Progenitor cell of endocrine pancreas (in vitro differentiated cells): ENCODE measurements at regions not wholly inside any gene's neighbourhood (a gene's known extent, or its start where the extent isn't known, plus 50 kb on each side); places are given as distances from the start of the nearest gene placed in this dataset.
"Not testable (repeated sequence)": the region's sequence is repeated elsewhere in the genome, so short reads cannot be mapped to it uniquely, and the experiment has no call there.

Experiments
- DNase-seq: peaks from one replicate; pipeline ENCODE4 v3.0.0; 2021; ENCODE audit warnings: low spot score; ENCODE audit not compliant: unreplicated experiment
- H3K27ac Mint-ChIP-seq: 2 replicates; pipeline ENCODE4 v1.8.0; 2021; ENCODE audit warnings: mild to moderate bottlenecking, moderate library complexity, mixed read lengths
- H3K27me3 Mint-ChIP-seq: 2 replicates; pipeline ENCODE4 v1.8.0; 2021; ENCODE audit warnings: mixed read lengths
- H3K36me3 Mint-ChIP-seq: 2 replicates; pipeline ENCODE4 v1.8.0; 2022; ENCODE audit warnings: mixed read lengths; ENCODE audit not compliant: insufficient read depth
- H3K4me1 Mint-ChIP-seq: 2 replicates; pipeline ENCODE4 v1.8.0; 2021; ENCODE audit warnings: low read depth, mixed read lengths
- H3K4me3 Mint-ChIP-seq: 2 replicates; pipeline ENCODE4 v1.8.0; 2021; ENCODE audit warnings: low read depth, mild to moderate bottlenecking, moderate library complexity, mixed read lengths
- H3K9me3 Mint-ChIP-seq: 2 replicates; pipeline ENCODE4 v1.8.0; 2021; ENCODE audit warnings: low read depth, mixed read lengths
- TF ChIP-seq, protein P1 (sequence below): fragments of 200-600 bp; sonication (generic); IDR thresholded peaks from one replicate; pipeline ENCODE4 v1.5.0; 2021; ENCODE audit warnings: antibody characterized with exemption, mild to moderate bottlenecking; ENCODE audit not compliant: unreplicated experiment

DNA sequence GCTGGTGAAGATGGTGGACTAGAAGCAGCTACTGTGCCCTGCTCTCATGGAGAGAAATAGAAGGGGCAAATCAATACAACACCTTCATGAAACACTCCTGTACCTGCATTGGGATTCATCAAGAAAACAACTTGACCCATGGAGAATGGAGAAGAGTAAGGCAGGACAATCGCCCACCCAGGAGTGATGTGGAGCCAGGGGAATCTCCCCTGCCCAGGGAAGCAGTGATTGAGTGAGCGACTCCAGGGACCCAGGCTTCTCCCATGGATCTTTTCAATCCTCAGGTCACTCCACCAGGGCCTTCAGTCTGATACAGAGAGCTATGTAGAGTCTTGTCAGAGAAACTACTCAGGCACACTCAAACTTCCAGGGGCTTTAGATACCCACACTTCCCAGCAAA is 161.9 kb upstream of the DYRK2 start:
- H3K9me3 Mint-ChIP-seq, result peaks cover 25% of the 10 kb centered on the region
- DNase-seq, result no peak
- no peaks in the 10 kb centered on the region for H3K4me1 Mint-ChIP-seq
- no peak overlapping the region for H3K4me3 Mint-ChIP-seq
- no peak overlapping the region for H3K27ac Mint-ChIP-seq
- TF ChIP-seq, protein P1, sequence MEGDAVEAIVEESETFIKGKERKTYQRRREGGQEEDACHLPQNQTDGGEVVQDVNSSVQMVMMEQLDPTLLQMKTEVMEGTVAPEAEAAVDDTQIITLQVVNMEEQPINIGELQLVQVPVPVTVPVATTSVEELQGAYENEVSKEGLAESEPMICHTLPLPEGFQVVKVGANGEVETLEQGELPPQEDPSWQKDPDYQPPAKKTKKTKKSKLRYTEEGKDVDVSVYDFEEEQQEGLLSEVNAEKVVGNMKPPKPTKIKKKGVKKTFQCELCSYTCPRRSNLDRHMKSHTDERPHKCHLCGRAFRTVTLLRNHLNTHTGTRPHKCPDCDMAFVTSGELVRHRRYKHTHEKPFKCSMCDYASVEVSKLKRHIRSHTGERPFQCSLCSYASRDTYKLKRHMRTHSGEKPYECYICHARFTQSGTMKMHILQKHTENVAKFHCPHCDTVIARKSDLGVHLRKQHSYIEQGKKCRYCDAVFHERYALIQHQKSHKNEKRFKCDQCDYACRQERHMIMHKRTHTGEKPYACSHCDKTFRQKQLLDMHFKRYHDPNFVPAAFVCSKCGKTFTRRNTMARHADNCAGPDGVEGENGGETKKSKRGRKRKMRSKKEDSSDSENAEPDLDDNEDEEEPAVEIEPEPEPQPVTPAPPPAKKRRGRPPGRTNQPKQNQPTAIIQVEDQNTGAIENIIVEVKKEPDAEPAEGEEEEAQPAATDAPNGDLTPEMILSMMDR, result no peak
- no peaks in the 10 kb centered on the region for H3K27me3 Mint-ChIP-seq
- peaks cover 5% of the 10 kb centered on the region for H3K36me3 Mint-ChIP-seq

DNA sequence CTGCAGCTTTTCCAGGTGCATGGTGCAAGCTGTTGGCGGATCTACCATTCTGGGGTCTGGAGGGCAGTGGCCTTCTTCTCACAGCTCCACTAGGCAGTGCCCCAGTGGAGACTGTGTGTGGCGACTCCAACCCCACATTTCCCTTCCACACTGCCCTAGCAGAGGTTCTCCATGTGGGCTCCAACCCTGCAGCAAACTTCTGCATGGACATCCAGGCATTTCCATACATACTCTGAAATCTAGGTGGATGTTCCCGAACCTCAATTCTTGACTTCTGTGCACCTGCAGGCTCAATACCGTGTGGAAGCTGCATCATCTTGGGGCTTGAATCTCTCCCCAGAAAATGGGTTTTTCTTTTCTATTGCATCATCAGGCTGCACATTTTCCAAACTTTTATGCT is 160.2 kb upstream of the DYRK2 start:
- peaks cover 41% of the 10 kb centered on the region for H3K9me3 Mint-ChIP-seq
- not testable (repeated sequence) for H3K27me3 Mint-ChIP-seq, H3K27ac Mint-ChIP-seq, H3K4me3 Mint-ChIP-seq, H3K36me3 Mint-ChIP-seq, H3K4me1 Mint-ChIP-seq, DNase-seq

DNA sequence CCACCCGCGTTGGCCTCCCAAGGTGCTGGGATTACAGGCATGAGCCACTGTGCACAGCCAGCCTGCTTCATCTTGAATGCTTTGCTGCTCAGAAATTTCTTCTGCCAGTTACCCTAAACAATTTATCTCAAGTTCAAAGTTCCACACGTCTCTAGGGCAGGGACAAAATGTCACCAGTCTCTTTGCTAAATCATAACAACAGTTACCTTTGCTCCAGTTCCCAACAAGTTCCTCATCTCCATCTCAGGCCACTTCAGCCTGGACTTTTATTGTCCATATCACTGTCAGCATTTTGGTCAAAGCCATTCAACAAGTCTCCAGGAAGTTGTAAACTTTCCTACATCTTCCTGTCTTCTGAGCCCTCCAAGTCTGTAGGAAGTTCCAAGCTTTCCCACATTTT is 159.5 kb upstream of the DYRK2 start:
- no peaks in the 10 kb centered on the region for H3K4me1 Mint-ChIP-seq
- H3K4me3 Mint-ChIP-seq, result no peak overlapping the region
- DNase-seq, result no peak
- TF ChIP-seq, protein P1, result no peak
- H3K9me3 Mint-ChIP-seq, result peaks cover 47% of the 10 kb centered on the region
- peaks cover 7% of the 10 kb centered on the region for H3K36me3 Mint-ChIP-seq
- no peak overlapping the region for H3K27ac Mint-ChIP-seq
- no peaks in the 10 kb centered on the region for H3K27me3 Mint-ChIP-seq

DNA sequence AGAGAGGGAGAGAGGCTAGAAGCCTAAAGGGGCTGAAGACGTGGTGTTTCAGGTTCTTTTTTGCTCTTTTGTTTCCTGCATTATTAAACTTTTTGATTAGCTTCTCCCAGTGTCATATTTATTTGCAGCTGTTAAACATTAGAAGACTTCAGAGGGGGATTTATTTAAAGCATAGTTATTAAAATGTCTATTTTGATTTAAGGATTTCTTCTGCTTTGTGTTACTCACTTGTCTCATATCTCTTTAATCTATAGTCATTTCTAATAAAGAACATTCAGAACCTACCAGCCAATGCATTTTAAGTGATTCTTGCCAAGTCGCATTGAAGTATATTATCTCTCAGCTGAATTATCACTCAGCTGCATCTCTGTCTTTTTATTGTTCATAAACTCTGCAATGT is 152.0 kb upstream of the DYRK2 start:
- Mint-ChIP-seq H3K27me3 (peaks cover 3% of the 10 kb centered on the region), H3K36me3 (peaks cover 1% of the 10 kb centered on the region), H3K4me3 (no peak overlapping the region)

DNA sequence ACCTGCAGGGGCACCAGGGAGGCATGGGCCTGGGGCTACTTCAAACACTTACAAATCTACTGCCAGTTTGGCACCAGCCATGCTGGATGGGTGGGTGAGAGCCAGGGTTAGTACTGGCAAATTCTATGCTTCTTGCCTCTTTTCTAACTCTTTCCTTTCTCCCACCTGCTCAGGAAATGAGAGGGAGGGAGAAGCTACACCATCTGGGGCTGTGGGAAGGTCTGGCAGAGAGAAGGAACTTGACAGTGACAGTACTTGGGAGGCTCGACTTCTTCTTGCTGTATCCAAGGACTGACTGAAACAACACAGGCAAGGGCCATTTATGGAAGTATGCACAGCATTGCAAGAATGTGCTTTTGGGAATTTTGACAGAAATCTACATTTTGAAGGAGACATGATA is 149.6 kb upstream of the DYRK2 start:
- H3K9me3 Mint-ChIP-seq, result no peaks in the 10 kb centered on the region
- H3K4me1 Mint-ChIP-seq, result peaks cover 7% of the 10 kb centered on the region
- TF ChIP-seq, protein P1, result no peak
- no peak overlapping the region for H3K4me3 Mint-ChIP-seq
- no peak overlapping the region for H3K27ac Mint-ChIP-seq
- no peaks in the 10 kb centered on the region for H3K36me3 Mint-ChIP-seq
- no peak for DNase-seq
- peaks cover 3% of the 10 kb centered on the region for H3K27me3 Mint-ChIP-seq

More for the DNA sequence above, 152.0 kb upstream of the DYRK2 start:
- Mint-ChIP-seq H3K4me1 (peaks cover 7% of the 10 kb centered on the region), H3K27ac (no peak overlapping the region), H3K9me3 (peaks cover 23% of the 10 kb centered on the region)
- TF ChIP-seq, protein P1, result no peak
- no peak for DNase-seq

DNA sequence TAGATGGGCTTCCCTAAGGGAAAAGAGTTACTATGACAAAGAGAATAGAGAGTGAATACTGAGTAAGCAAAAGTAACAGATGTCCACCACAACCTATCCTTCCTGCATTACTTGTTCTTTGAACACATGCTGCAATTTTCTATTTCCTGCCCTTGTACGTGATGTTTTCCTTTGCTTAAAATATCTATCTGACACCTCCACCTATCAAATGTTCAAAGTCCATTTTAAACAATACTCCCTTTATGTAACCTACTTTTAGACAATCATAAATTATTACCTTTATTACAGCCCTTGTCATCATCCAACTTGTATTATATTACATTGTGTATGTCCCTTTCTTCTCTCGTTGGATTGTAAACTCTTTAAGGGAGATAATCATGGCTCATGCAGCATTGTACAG is 147.2 kb upstream of the DYRK2 start:
- Mint-ChIP-seq H3K4me3 (no peak overlapping the region), H3K9me3 (no peaks in the 10 kb centered on the region), H3K36me3 (no peaks in the 10 kb centered on the region), H3K27me3 (peaks cover 3% of the 10 kb centered on the region), H3K4me1 (peaks cover 7% of the 10 kb centered on the region), H3K27ac (no peak overlapping the region)
- no peak for DNase-seq
- TF ChIP-seq, protein P1, result no peak
